ENCODE measurements at regions not wholly inside any gene's neighbourhood (a gene's known extent, or its start where the extent isn't known, plus 50 kb on each side); places are given as distances from the start of the nearest gene placed in this dataset.

DNA sequence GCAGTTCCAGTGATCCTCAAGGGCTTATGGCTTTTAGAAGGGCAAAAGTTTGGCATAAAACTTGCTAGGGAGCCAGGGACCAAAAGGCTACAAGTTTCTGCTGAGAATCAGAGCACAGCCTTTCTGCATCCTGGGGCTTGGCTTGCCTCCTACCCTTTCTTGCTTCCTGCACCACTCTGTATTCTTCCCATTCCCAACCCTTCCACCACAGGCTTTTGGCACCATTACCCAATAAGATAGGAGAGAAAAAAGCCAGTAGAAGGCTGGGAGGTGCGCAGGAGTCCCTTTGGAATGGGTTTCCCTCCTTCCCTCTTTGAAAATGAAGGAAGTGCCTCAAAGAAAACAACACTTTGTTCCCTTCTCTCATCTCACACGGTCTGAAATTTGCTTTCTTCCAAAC is 268.6 kb downstream of the PDCD6IP start:
- TF ChIP-seq CTCF (conservative IDR thresholded peaks at IDR 0.05), result no peak
- TF ChIP-seq EZH2 (IDR thresholded peaks at IDR 0.05; ENCODE audit: low read depth), result no peak
